GM12878 (cell line): ENCODE measurements at regions not wholly inside any gene's neighbourhood (a gene's known extent, or its start where the extent isn't known, plus 50 kb on each side); places are given as distances from the start of the nearest gene placed in this dataset.

Source experiments
- ATAC-seq: fragments of 200-7000 bp; cut with Tn5 transposase; 3 replicates; pipeline ENCODE4 v1.9.1; 2020; ENCODE audit warnings: mild to moderate bottlenecking, moderate library complexity
- BruUV-seq: library from RNA; stranded (reverse); fragments of 400-500 nt; replicated peaks from 2 replicates; lab custom pipeline; 2021; lab: Mats Ljungman, UMichigan
- CTCF ChIA-PET: fragments of 300-600 bp; sonication (Branson Sonifier 250); formaldehyde crosslinking; extraction: SDS; loops from one replicate; lab custom pipeline; 2021; ENCODE audit warnings: inconsistent platforms; lab: Yijun Ruan, JAX
- POLR2A ChIA-PET: fragments of 350-600 bp; formaldehyde crosslinking; extraction: SDS; loops from one replicate; lab custom pipeline; 2021; ENCODE audit warnings: inconsistent platforms; lab: Charles Lee
- RAD21 ChIA-PET: fragments of 300-600 bp; sonication (Branson Sonifier 250); formaldehyde crosslinking; loops from one replicate; lab custom pipeline; 2023; ENCODE audit warnings: antibody characterized with exemption; ENCODE audit not compliant: unreplicated experiment; lab: Charles Lee
- SMC1A ChIA-PET: fragments of 300-600 bp; sonication (Branson Sonifier 250); formaldehyde crosslinking; loops from one replicate; lab custom pipeline; 2023; ENCODE audit not compliant: unreplicated experiment, uncharacterized antibody; lab: Charles Lee
- DNase-seq: peaks from one replicate; pipeline ENCODE4 v3.0.0-alpha.2; 2011; ENCODE audit warnings: low read depth, low spot score
- FAIRE-seq: peaks from 3 replicates; lab custom pipeline; 2011; peaks lifted over from hg19 to GRCh38; lab: Jason Lieb, UNC
- H2AFZ ChIP-seq: 2 replicates; pipeline ENCODE4 v1.6.0; 2011; ENCODE audit warnings: low read depth, low read length, control low read depth; ENCODE audit not compliant: control insufficient read depth
- H3K27ac ChIP-seq: 2 replicates; pipeline ENCODE4 v1.5.1; 2011; ENCODE audit warnings: control low read depth; ENCODE audit not compliant: control insufficient read depth, insufficient read depth
- H3K27me3 ChIP-seq, 2 experiments: replicated peaks in 1 of 2; 2 replicates each; pipeline versions ENCODE4 v1.6.0 to v1.6.1; 2011; ENCODE audit warnings: low read length in 1 of 2; ENCODE audit not compliant: control insufficient read depth in 2 of 2, insufficient read depth in 2 of 2
- H3K36me3 ChIP-seq, 2 experiments: 2 replicates each; pipeline ENCODE4 v1.5.1; 2011; ENCODE audit warnings: low read length in 1 of 2; ENCODE audit not compliant: control insufficient read depth in 2 of 2, insufficient read depth in 2 of 2
- H3K4me1 ChIP-seq: 2 replicates; pipeline ENCODE4 v1.6.1; 2011; ENCODE audit warnings: mild to moderate bottlenecking, low read length, moderate library complexity, mixed read lengths; ENCODE audit not compliant: control insufficient read depth, insufficient read depth
- H3K4me2 ChIP-seq: 2 replicates; pipeline ENCODE4 v1.6.0; 2011; ENCODE audit warnings: control low read depth; ENCODE audit not compliant: control insufficient read depth, insufficient read depth
- H3K4me3 ChIP-seq: fragments of 200-600 bp; sonication (generic); 2 replicates; pipeline ENCODE4 v1.5.1; 2016
- H3K79me2 ChIP-seq: 2 replicates; pipeline ENCODE4 v1.6.0; 2011; ENCODE audit warnings: low read length; ENCODE audit not compliant: control insufficient read depth, insufficient read depth
- H3K9ac ChIP-seq: 2 replicates; pipeline ENCODE4 v1.8.0; 2011; ENCODE audit warnings: low read length, control low read depth, mixed read lengths; ENCODE audit not compliant: control insufficient read depth, insufficient read depth
- H3K9me3 ChIP-seq: replicated peaks from 3 replicates; pipeline ENCODE4 v1.5.1; 2011; ENCODE audit warnings: mild to moderate bottlenecking, low read length; ENCODE audit not compliant: control insufficient read depth, insufficient read depth
- H4K20me1 ChIP-seq: 2 replicates; pipeline ENCODE4 v1.6.0; 2011; ENCODE audit not compliant: control insufficient read depth, insufficient read depth
- CHD2 ChIP-seq: IDR thresholded peaks from 2 replicates; pipeline ENCODE4 v1.6.1; 2011; ENCODE audit warnings: low read depth, low read length, improper control_type of control experiment, borderline replicate concordance
- RBBP5 ChIP-seq: fragments of 200-600 bp; sonication (generic); conservative IDR thresholded peaks from 2 replicates; pipeline ENCODE4 v1.6.1; 2016
- RUNX3 ChIP-seq: IDR thresholded peaks from 2 replicates; pipeline ENCODE4 v1.6.1; 2012; ENCODE audit warnings: low read length, inconsistent platforms
- SPI1 ChIP-seq: IDR thresholded peaks from 2 replicates; pipeline ENCODE4 v1.6.1; 2011; ENCODE audit warnings: low read depth, mild to moderate bottlenecking, low read length, moderate library complexity, borderline replicate concordance; ENCODE audit not compliant: insufficient read depth
- SUPT20H ChIP-seq: IDR thresholded peaks from 2 replicates; pipeline ENCODE4 v1.6.1; 2011; ENCODE audit warnings: low read depth, mild to moderate bottlenecking, low read length, moderate library complexity, borderline replicate concordance; ENCODE audit not compliant: control insufficient read depth
- TCF12 ChIP-seq: IDR thresholded peaks from 2 replicates; pipeline ENCODE4 v1.6.1; 2011; ENCODE audit warnings: low read depth, mild to moderate bottlenecking, low read length
- WGBS: methylation state at CpG from one replicate; pipeline ENCODE4 v1.1.6; 2016; ENCODE audit warnings: low lambda C conversion rate; ENCODE audit not compliant: insufficient replicate concordance, insufficient coverage; ENCODE audit errors: missing lambda C conversion rate; 5-methylcytosine and 5-hydroxymethylcytosine counted together
- in situ Hi-C: fragments of 300-500 bp; cut with MboI; formaldehyde crosslinking; loops from 9 replicates; pipeline ENCODE4 v1.14.3; 2018; ENCODE audit warnings: mixed read lengths
- intact Hi-C: fragments of 100-400 bp; cut with micrococcal nuclease; formaldehyde crosslinking; loops from one replicate; pipeline ENCODE4 v1.14.2; 2022; ENCODE audit not compliant: unreplicated experiment
- TF ChIP-seq, protein P1 (sequence below): fragments of 450-650 bp; IDR thresholded peaks from 2 replicates; pipeline ENCODE4 v1.6.1; 2017; ENCODE audit warnings: mild to moderate bottlenecking
- TF ChIP-seq, protein P2 (sequence below): fragments of 450-650 bp; formaldehyde crosslinking; IDR thresholded peaks from 2 replicates; pipeline ENCODE4 v1.4.0; 2022; ENCODE audit warnings: mild to moderate bottlenecking, moderate library complexity
- TF ChIP-seq, protein P3 (sequence below): fragments of 450-650 bp; IDR thresholded peaks from 2 replicates; pipeline ENCODE4 v1.6.1; 2017; ENCODE audit warnings: borderline replicate concordance
- TF ChIP-seq, protein P4 (sequence below): fragments of 450-650 bp; IDR thresholded peaks from 2 replicates; pipeline ENCODE4 v1.6.1; 2017; ENCODE audit warnings: mild to moderate bottlenecking, low read depth, inconsistent platforms; ENCODE audit not compliant: poor library complexity, severe bottlenecking
- TF ChIP-seq, protein P5 (sequence below): fragments of 450-650 bp; IDR thresholded peaks from 2 replicates; pipeline ENCODE4 v1.6.1; 2017; ENCODE audit warnings: low read depth, mild to moderate bottlenecking, moderate library complexity
- TF ChIP-seq, protein P6 (sequence below): IDR thresholded peaks from 2 replicates; pipeline ENCODE4 v1.6.1; 2012; ENCODE audit warnings: low read length, inconsistent platforms

DNA sequence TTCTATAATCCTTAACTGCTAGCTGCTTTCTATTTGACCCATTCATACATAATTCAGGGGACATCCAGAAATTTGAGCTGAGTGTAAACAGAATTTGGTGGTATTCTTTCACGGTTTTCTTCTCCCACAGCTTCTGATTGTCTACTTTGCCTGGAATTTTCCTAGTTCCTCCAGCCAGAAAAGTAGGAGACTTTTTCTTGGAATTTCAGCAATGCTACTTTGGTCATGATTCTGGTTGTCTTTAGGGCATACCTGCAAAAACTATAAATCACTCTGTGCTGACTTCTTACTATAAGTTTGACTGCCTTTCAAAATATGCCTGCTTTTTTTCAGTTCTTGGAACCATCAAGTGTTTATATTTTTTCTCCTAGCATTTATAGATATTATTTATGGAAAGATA is 260.2 kb downstream of the TMEM38B start:
- in situ Hi-C loops = no loop called here
- H3K4me2 ChIP-seq = no peak overlapping the region
- H2AFZ ChIP-seq = no peak overlapping the region
- H3K27ac ChIP-seq = no peak overlapping the region
- RAD21 ChIA-PET = no interaction called here
- whole genome bisulfite sequencing = 0% methylated on average over 1 of the region's 1 CpG
- H3K79me2 ChIP-seq = no peaks in the 10 kb centered on the region
- POLR2A ChIA-PET = no interaction called here
- H3K36me3 ChIP-seq = no peaks in the 10 kb centered on the region
- no TSS peak for BruUV-seq
- FAIRE-seq = no peak
- no peak overlapping the region for H3K9ac ChIP-seq
- H3K9me3 ChIP-seq = no peaks in the 10 kb centered on the region
- no peaks in the 10 kb centered on the region for H4K20me1 ChIP-seq
- H3K27me3 ChIP-seq = no peaks in the 10 kb centered on the region; a peak in 1 of 4 replicates
- no peak for DNase-seq
- CTCF ChIA-PET = interaction anchor here (0.6 kb wide), 1 partner anchor 162 kb away, joined by 3 read pairs; no protein-coding TSS in a partner anchor
- SMC1A ChIA-PET = interaction anchor here (0.5 to 1.7 kb wide), 3 partner anchors 9 to 1963 kb away, joined by 3 to 4 read pairs (median 3); no protein-coding TSS in a partner anchor
- no peaks in the 10 kb centered on the region for H3K4me1 ChIP-seq
- no peak overlapping the region for H3K4me3 ChIP-seq
- intact Hi-C loops = no loop called here
- ATAC-seq = no peak
- no peak for TF ChIP-seq CHD2
- TF ChIP-seq, protein P1, sequence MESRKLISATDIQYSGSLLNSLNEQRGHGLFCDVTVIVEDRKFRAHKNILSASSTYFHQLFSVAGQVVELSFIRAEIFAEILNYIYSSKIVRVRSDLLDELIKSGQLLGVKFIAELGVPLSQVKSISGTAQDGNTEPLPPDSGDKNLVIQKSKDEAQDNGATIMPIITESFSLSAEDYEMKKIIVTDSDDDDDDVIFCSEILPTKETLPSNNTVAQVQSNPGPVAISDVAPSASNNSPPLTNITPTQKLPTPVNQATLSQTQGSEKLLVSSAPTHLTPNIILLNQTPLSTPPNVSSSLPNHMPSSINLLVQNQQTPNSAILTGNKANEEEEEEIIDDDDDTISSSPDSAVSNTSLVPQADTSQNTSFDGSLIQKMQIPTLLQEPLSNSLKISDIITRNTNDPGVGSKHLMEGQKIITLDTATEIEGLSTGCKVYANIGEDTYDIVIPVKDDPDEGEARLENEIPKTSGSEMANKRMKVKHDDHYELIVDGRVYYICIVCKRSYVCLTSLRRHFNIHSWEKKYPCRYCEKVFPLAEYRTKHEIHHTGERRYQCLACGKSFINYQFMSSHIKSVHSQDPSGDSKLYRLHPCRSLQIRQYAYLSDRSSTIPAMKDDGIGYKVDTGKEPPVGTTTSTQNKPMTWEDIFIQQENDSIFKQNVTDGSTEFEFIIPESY = no peak
- TF ChIP-seq, protein P2, sequence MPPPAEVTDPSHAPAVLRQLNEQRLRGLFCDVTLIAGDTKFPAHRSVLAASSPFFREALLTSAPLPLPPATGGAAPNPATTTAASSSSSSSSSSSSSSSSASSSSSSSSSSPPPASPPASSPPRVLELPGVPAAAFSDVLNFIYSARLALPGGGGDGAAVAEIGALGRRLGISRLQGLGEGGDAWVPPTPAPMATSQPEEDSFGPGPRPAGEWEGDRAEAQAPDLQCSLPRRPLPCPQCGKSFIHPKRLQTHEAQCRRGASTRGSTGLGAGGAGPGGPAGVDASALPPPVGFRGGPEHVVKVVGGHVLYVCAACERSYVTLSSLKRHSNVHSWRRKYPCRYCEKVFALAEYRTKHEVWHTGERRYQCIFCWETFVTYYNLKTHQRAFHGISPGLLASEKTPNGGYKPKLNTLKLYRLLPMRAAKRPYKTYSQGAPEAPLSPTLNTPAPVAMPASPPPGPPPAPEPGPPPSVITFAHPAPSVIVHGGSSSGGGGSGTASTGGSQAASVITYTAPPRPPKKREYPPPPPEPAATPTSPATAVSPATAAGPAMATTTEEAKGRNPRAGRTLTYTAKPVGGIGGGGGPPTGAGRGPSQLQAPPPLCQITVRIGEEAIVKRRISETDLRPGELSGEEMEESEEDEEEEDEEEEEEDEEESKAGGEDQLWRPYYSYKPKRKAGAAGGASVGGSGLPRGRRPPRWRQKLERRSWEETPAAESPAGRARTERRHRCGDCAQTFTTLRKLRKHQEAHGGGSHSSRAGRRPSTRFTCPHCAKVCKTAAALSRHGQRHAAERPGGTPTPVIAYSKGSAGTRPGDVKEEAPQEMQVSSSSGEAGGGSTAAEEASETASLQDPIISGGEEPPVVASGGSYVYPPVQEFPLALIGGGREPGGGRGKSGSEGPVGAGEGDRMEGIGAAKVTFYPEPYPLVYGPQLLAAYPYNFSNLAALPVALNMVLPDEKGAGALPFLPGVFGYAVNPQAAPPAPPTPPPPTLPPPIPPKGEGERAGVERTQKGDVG (CRISPR knock-in tag) = no peak
- TF ChIP-seq, protein P3, sequence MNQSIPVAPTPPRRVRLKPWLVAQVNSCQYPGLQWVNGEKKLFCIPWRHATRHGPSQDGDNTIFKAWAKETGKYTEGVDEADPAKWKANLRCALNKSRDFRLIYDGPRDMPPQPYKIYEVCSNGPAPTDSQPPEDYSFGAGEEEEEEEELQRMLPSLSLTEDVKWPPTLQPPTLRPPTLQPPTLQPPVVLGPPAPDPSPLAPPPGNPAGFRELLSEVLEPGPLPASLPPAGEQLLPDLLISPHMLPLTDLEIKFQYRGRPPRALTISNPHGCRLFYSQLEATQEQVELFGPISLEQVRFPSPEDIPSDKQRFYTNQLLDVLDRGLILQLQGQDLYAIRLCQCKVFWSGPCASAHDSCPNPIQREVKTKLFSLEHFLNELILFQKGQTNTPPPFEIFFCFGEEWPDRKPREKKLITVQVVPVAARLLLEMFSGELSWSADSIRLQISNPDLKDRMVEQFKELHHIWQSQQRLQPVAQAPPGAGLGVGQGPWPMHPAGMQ = no peak
- TF ChIP-seq, protein P4, sequence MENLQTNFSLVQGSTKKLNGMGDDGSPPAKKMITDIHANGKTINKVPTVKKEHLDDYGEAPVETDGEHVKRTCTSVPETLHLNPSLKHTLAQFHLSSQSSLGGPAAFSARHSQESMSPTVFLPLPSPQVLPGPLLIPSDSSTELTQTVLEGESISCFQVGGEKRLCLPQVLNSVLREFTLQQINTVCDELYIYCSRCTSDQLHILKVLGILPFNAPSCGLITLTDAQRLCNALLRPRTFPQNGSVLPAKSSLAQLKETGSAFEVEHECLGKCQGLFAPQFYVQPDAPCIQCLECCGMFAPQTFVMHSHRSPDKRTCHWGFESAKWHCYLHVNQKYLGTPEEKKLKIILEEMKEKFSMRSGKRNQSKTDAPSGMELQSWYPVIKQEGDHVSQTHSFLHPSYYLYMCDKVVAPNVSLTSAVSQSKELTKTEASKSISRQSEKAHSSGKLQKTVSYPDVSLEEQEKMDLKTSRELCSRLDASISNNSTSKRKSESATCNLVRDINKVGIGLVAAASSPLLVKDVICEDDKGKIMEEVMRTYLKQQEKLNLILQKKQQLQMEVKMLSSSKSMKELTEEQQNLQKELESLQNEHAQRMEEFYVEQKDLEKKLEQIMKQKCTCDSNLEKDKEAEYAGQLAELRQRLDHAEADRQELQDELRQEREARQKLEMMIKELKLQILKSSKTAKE = no peak
- TF ChIP-seq SPI1 = no peak
- no peak for TF ChIP-seq SUPT20H
- TF ChIP-seq, protein P5, sequence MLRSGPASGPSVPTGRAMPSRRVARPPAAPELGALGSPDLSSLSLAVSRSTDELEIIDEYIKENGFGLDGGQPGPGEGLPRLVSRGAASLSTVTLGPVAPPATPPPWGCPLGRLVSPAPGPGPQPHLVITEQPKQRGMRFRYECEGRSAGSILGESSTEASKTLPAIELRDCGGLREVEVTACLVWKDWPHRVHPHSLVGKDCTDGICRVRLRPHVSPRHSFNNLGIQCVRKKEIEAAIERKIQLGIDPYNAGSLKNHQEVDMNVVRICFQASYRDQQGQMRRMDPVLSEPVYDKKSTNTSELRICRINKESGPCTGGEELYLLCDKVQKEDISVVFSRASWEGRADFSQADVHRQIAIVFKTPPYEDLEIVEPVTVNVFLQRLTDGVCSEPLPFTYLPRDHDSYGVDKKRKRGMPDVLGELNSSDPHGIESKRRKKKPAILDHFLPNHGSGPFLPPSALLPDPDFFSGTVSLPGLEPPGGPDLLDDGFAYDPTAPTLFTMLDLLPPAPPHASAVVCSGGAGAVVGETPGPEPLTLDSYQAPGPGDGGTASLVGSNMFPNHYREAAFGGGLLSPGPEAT = no peak
- TF ChIP-seq RBBP5 = no peak
- TF ChIP-seq TCF12 = no peak
- TF ChIP-seq, protein P6, sequence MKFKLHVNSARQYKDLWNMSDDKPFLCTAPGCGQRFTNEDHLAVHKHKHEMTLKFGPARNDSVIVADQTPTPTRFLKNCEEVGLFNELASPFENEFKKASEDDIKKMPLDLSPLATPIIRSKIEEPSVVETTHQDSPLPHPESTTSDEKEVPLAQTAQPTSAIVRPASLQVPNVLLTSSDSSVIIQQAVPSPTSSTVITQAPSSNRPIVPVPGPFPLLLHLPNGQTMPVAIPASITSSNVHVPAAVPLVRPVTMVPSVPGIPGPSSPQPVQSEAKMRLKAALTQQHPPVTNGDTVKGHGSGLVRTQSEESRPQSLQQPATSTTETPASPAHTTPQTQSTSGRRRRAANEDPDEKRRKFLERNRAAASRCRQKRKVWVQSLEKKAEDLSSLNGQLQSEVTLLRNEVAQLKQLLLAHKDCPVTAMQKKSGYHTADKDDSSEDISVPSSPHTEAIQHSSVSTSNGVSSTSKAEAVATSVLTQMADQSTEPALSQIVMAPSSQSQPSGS = no peak
- TF ChIP-seq RUNX3 = no peak
